ENCODE measurements at regions not wholly inside any gene's neighbourhood (a gene's known extent, or its start where the extent isn't known, plus 50 kb on each side); places are given as distances from the start of the nearest gene placed in this dataset.

- no peak for DNase-seq
Observed at GRCh38 chr3:68148447-68148846, 494.0 kb upstream of the SUCLG2 start.

GRCh38 chr3:68142441-68142840, 488.0 kb upstream of the SUCLG2 start:
- DNase-seq: no peak

GRCh38 chr3:68139897-68140296, 485.5 kb upstream of the SUCLG2 start:
- DNase-seq: no peak

- no peak for DNase-seq
Observed at GRCh38 chr3:68136411-68136810, 482.0 kb upstream of the SUCLG2 start.

- DNase-seq: no peak
Observed at GRCh38 chr3:68135067-68135466, 480.7 kb upstream of the SUCLG2 start.

GRCh38 chr3:68129065-68129464, 474.7 kb upstream of the SUCLG2 start:
- no peak for DNase-seq

GRCh38 chr3:68123231-68123630, 468.8 kb upstream of the SUCLG2 start:
- no peak for DNase-seq

GRCh38 chr3:68121287-68121686, 466.9 kb upstream of the SUCLG2 start:
- DNase-seq: no peak

GRCh38 chr3:68116580-68116979, 462.2 kb upstream of the SUCLG2 start:
- DNase-seq: no peak

GRCh38 chr3:68103811-68104210, 449.4 kb upstream of the SUCLG2 start:
- no peak for DNase-seq

GRCh38 chr3:68090571-68090970, 436.2 kb upstream of the SUCLG2 start:
- DNase-seq: no peak

- no peak for DNase-seq
Observed at GRCh38 chr3:68089572-68090011, 435.2 kb upstream of the SUCLG2 start.

- no peak for DNase-seq
Observed at GRCh38 chr3:68088636-68089035, 434.2 kb upstream of the SUCLG2 start.

- DNase-seq: peak; percentile 7 to 15
Observed at GRCh38 chr3:68088216-68088615, 433.8 kb upstream of the SUCLG2 start.

GRCh38 chr3:68072062-68072461, 417.6 kb upstream of the SUCLG2 start:
- DNase-seq: no peak

GRCh38 chr3:68070186-68070585, 415.8 kb upstream of the SUCLG2 start:
- no peak for DNase-seq

- no peak for DNase-seq
Observed at GRCh38 chr3:68067314-68067713, 412.9 kb upstream of the SUCLG2 start.

- DNase-seq: no peak
Observed at GRCh38 chr3:68062926-68063325, 408.5 kb upstream of the SUCLG2 start.

- no peak for DNase-seq
Observed at GRCh38 chr3:68060910-68061309, 406.5 kb upstream of the SUCLG2 start.

- no peak for DNase-seq
Observed at GRCh38 chr3:68060191-68060590, 405.8 kb upstream of the SUCLG2 start.

- no peak for DNase-seq
Observed at GRCh38 chr3:68059628-68060152, 405.3 kb upstream of the SUCLG2 start.

GRCh38 chr3:68057637-68058320, 403.4 kb upstream of the SUCLG2 start:
- peak; percentile 23 to 47 for DNase-seq

- DNase-seq: no peak
Observed at GRCh38 chr3:68056556-68056955, 402.1 kb upstream of the SUCLG2 start.

- no peak for DNase-seq
Observed at GRCh38 chr3:68055215-68055614, 400.8 kb upstream of the SUCLG2 start.

- DNase-seq: no peak
Observed at GRCh38 chr3:68049776-68050175, 395.4 kb upstream of the SUCLG2 start.

Data from stimulated activated CD4-positive, alpha-beta T cell treated with anti-CD3 and anti-CD28 coated beads, Interleukin-2, amount 100 ng/mL, for 48 hours (primary cell).